ENCODE measurements at regions not wholly inside any gene's neighbourhood (a gene's known extent, or its start where the extent isn't known, plus 50 kb on each side); places are given as distances from the start of the nearest gene placed in this dataset.
"Not testable (repeated sequence)": the region's sequence is repeated elsewhere in the genome, so short reads cannot be mapped to it uniquely, and the experiment has no call there.

DNA sequence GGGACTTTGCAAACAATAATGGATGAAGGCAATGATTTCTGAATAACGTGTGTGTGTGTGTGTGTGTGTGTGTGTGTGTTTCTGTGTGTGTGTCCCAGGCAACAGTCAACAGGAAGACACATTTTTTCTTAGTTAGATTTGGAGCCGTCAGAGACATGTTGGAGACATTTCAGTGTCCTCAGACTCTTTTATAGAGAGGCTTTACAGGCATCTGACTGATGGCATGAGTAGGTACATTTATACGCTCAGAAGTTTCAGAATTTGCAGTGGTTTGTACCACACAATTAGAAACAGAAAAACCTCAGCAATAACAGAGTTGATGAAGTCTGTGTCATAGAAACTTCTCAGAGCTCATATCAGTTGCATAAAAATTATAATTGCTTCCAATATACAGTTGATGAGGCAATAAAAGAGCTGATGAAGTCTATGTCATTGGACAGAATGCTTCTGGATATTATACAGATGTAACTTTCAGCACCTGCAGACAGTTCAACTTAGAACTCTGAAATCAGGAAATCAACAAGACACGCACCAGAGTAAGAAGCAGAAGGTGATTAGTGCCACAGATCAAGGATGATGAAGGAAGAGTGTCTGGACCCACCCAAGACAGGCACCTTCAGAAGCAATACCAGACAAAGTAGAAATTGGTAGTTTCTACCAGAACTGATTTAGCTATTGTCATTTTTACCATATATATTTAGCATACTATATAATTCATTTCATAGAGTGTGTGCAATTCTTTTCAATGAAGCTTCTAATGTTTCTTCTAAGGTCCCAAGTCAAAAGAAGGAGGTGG lies 104.5 kb upstream of the LYZL1 start:
- no peak for DNase-seq

- DNase-seq, result no peak
Observed at GRCh38 chr10:29185050-29185449, 103.8 kb upstream of the LYZL1 start.

GRCh38 chr10:29186221-29186620 lies 102.6 kb upstream of the LYZL1 start:
- DNase-seq, result no peak

DNA sequence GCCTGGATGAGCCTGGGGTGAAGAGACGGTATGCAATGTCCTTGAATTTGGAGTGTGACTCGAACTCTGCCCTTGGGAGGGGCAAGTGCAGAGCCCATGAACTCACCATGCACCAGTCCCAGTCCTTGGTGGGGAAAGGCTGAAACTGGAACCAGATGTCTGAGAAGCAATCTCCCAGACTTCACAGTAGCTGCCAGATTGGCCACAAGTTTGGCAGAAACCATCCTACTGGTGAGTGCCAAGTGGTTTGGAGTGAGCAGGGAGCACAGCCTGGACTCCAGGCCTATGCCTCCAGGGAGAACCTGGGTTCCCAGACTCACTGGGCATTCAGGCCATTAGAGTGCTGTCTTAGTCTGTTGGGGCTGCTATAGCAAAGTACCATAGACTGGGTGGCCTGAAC lies 99.6 kb upstream of the LYZL1 start:
- no peak for DNase-seq

- DNase-seq, result no peak
Observed at GRCh38 chr10:29191674-29192073, 97.2 kb upstream of the LYZL1 start.

DNA sequence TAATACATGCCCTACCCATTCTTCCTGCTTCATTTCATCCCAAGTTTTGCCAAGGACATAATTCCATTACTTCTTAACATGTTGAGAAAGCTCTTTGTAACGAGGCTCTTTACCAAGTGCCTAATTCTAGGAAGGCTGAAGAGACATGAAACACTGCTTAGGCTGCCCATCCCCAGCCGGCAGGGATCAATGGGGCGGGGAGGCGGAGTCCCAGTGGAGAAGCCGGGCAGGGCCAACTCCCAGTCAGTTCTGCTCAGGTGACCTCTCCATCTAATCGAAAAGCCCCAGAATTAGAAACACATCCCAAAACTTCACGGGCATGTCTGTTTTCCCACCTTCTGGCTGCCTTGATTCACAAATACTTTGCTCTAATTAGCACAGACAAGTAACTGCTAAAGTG lies 89.5 kb upstream of the LYZL1 start:
- no peak for DNase-seq

DNA sequence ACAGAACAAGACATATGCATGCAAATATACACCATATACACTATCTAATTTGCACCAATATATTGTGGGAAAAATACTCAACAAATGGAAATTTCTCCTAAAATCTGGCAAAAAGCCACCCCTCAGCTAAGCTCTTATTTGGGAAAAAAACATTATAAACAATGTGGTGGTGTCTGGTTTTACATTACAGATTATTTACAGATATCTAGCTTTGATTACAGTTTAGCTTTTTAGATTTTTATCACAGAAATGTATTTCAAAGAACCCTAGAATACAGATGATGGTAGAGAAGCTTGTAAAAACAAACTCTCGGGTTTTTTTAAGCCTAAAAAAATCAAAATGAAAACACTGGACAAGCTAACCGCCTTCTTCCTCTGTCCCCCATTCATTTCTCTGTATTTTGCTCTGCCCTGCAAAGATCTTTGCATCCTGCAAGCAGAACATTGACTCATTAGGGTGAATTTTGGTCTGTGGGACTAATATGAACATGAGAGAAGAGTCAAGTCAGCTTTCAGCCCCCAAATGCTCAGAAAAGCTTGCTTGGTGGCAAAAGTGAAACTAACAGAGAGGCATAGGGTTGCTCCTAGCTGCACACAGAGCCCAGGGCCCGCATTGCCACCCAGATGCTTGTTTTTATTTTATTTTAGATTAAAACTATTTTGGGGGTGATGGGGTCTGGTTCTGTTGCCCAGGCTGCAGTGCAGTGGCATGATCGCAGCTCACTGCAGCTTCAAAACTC lies 88.8 kb upstream of the LYZL1 start:
- no peak for DNase-seq

DNA sequence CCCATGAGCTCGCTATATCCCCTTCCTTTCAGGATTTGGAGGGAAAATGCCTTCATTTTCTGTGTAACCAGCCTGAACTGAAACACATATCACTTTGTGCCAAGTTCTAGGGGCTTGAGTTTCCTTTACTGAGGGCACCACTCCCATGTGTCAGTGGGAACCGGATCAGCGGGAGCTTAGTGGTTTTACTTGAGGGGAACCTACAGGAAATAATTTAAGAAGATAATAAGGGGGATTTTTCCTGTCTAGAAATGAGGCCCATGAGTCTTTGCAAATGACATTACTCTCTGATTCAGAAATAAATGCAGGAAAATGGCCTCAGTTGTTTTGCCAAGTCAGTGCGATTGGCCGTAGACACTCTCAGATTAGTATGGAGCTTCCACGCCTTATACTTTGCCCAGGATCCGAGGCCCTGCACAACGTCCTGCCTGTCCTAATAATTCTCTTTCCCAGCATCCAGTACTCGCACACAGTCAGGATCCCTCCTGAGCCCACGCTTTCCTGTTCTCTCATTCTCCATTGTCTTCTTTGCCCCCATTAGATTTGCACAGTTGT lies 86.4 kb upstream of the LYZL1 start:
- no peak for DNase-seq

- DNase-seq, result no peak
Observed at GRCh38 chr10:29203432-29203831, 85.4 kb upstream of the LYZL1 start.

DNA sequence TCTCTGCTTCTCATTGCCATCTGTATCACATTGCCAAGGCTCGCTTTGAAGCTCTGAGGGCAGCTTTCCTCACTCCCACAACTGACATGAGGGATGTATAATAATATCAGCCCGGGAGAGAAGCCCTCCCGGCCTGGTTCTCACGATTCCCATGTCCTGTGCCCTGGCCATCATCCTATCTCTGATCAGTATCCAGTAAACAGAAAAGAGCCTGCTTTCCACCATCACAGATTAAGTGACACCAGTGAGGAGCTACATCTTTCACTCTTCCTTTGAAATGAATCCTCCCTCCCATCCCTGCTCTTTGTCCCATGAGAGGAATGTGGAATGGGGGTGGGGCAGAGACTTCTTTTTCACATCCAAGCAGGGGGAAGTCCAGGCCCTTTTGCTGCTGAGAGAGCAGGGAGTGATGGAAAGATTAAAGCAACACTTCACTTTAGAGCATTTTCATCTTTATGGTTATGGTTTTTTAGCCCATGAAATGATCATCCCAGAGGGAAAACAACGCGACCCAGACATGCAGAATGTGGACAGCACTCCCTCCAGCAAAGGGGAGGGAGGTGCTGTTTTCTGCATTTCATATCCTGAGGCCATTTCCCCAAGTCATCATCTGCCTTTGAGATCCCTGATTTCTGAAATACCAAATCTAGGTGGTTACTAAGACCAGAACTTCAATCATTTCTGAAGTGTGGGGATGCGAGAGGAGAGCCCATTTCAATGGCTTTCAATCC lies 84.6 kb upstream of the LYZL1 start:
- DNase-seq, result no peak

DNA sequence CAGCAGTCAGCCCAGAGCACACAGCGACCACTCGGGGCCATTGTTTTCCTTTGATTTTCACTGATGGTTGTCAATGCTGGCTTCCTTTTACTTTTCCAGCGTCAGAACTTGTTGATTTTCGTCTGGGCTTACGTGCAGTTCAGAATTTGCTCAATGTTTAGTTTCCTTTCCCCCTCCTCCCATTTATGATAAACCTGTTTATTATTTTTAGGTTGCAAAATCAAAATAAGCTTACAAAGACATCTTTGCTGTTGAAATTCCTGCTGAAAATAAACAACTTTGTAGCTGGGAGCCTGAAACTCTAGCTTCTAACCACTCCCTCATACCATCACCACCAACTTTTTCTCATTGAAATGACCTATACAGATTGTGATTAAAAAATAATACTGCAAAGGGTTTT lies 83.1 kb upstream of the LYZL1 start:
- no peak for DNase-seq

DNA sequence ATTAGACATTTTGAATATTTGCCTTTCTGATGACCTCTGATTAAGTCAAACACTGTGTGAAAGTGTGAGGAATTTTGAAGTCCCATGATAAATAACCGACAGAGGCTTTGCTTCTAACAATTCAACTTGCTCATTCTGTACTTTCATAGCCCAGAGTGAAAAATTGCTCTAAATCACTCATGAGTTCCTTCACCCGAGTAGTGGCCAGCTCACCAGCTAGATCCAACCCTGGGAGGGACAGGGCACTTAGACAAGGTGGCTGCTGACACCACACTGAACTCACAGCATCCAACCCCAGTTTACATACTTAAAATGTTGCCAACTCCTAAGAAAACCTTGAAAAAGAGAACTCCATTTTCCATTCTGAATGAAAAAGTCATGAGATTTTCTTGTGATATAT lies 80.0 kb upstream of the LYZL1 start:
- DNase-seq, result no peak

DNA sequence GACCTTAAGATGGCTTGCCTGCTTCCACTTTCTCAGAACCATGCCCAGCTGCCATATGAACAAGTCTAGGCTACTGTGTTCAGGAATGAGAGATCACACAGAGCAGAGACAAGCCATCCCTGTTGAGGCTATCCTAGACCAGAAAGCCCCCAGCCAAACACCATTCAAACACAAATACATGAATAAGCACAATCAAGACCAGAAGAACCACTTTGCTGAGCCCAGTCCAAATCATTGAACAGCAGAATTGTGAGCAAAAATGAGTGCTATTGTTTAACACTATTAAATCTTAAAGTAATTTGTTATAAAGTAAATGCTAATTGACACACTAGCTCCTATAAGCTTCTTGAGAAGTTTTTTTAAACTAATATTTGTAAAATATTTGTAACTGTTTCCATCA lies 79.0 kb upstream of the LYZL1 start:
- no peak for DNase-seq

DNA sequence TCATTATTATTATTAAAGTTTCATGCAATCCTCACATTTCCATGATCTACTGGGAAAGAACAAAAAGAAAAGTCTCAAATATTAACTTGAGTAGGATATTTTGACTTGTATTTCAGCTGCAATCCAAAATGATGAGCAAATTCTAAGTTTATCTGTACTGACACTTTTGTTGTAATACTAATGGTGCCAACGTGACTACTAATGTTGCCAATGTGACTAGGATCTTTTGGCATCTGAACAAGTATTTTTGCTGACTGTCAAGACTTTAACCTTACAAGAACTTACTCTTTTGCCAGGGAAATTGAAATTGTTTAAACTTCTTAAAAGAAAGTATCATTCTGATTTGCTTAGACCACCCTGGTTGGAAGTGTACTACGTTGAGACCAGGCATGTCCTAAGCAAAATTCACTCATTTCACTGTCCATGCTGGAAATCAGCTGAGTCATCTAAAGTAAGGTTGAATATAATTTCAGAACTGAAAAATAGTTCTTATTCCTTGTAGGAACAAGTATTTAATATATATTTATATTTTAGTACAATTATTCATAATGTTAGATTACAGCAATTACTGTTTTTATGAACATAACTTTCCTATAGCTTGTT lies 78.5 kb upstream of the LYZL1 start:
- DNase-seq, result no peak

GRCh38 chr10:29212597-29212996 lies 76.3 kb upstream of the LYZL1 start:
- DNase-seq, result no peak

DNA sequence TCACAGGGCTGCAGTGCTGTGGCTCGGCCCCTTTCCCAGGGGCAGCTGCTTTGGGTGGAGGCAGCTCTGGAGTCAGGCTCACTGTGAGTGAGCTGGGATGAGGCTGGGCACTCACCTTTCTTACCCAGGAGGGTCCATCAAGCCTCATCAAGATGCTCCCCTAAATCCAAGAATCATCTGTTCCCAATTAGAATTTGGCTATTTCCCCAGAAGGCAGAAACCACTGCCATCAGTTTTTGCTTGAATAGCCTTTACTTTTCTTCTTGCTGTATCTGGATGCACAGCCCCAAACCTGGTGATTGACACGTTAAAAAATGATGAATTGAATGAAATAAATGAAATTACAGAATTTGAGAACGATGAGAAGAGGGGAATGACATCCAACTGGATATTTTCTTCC lies 74.3 kb upstream of the LYZL1 start:
- DNase-seq, result no peak

DNA sequence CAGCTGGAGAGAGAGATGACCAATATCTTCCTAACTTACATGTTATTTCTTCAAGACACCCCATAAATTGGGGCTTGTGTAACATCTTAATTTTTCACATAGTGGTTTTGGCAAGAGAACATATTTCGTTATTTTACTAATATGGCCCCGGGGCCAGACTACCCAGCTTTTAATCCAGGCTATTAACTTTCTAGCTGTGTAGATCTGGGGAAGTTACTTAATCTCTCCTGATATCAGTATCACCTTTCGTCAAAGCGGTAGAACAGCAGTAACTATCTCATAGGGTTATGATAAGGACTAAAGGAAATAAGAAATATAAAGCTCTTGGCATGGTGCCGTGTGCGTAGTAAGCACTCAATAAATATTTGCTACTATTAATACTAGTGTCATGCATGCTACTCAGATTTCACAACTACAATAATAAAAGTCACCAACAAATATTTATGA lies 71.6 kb upstream of the LYZL1 start:
- no peak for DNase-seq

DNA sequence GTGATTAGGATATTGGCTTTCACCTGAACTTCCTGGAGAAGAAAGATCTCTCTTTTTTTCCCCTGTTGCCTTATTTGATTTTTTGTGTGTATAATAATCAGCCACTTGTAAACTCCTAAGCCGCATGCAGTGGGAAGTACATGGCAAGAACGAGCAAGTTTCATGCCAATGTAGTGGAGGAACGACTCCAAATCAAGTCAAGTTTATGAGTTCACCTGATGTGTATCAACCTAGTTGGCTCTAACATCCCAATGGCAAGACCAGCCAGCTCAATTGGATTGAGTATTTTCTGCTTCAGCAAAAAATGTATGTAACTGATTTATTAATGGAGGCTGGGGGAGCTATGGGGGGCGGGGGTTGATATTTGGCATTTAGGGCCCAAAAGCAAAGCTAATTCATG lies 65.5 kb upstream of the LYZL1 start:
- DNase-seq, result no peak

GRCh38 chr10:29224631-29225030 lies 64.2 kb upstream of the LYZL1 start:
- DNase-seq, result no peak

DNA sequence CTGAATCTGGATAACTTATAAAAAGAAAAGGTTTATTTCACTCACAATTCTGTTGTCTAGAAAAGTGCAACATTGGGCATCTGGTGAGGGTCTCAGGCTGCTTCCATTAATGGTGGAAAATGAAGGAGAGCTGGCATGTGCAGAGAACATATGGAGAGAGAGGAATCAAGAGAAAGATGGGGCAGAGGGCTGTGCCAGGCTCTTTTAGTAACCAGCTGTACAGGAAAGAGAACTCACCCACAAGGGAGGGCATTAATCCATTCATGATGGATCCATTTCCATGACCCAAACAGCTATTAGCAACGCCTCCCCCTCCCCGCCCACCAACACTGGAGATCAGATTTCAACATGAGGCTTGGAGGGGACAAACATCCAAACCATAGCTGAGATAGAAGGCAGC lies 61.7 kb upstream of the LYZL1 start:
- no peak for DNase-seq

DNA sequence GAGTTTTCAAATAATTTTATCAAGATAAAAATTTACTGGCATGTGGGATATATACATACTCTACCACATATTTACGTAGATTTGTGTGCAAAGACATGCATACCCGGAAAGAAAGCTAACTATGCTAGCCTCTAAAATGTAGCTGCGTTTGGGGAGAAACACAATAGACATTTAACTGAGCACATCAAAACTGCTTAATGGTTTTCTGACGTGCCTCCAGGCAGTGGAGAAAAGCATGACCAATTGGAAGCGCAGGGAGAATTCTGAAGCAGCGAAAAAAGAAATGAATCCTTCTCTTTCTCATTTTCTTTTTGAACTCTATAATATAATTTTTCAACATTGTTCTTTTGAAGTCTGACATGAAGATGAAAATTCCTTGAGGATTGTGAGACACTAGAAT lies 60.3 kb upstream of the LYZL1 start:
- no peak for DNase-seq

DNA sequence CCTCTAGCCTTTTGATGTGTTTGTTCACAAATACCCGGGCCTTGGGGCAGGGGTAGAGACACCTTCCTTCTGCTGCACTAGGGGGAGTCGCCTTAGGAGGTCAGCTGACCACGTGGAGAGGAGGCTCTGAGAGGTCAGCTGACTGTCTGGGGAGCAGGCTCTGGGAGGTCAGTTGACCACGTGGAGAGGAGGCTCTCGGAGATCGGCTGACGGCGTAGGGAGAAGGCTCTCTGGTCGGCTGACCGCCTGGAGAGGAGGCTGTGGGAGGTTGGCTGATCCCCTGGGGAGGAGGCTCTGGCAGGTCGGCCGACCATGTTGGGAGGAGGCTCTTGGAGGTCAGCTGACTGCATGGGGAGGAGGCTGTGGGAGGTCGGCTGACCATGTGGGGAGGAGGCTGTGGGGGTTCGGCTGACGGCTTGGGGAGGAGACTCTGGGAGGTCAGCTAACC lies 59.6 kb upstream of the LYZL1 start:
- no peak for DNase-seq

DNA sequence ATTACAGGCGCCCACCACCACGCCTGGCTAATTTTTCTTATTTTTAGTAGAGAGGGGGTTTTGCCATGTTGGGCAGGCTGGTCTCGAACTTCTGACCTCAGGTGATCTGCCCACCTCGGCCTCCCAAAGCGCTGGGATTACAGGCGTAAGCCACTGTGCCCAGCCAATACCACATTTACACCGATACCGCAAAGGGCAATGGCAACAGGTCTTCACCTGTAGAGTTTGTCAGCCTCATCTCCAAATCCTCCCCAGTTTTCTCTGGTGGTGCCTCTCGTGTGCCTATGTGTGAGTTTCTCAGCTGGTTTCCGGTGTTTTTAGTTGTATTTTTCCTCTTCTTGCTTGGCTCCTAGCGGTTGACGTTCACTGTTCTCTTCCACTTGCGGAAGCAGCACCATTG lies 52.0 kb upstream of the LYZL1 start:
- DNase-seq, result not testable (repeated sequence)

Measured in NCI-H510A (cell line).